HEK293 (cell line): ENCODE measurements at regions not wholly inside any gene's neighbourhood (a gene's known extent, or its start where the extent isn't known, plus 50 kb on each side); places are given as distances from the start of the nearest gene placed in this dataset.

Experiments
- BCL11B ChIP-seq: fragments of 450-650 bp; formaldehyde crosslinking; IDR thresholded peaks from 2 replicates; pipeline ENCODE4 v1.5.1; 2016; ENCODE audit warnings: low read depth, missing biosample characterization, missing genetic modification characterization
- KLF7 ChIP-seq: fragments of 450-650 bp; formaldehyde crosslinking; IDR thresholded peaks from 2 replicates; pipeline ENCODE4 v1.5.1; 2016; ENCODE audit warnings: missing biosample characterization, missing genetic modification characterization, borderline replicate concordance
- PBX3 ChIP-seq: sonication (generic); formaldehyde crosslinking; IDR thresholded peaks from 2 replicates; pipeline ENCODE4 v1.8.1; 2022; ENCODE audit warnings: mild to moderate bottlenecking, moderate library complexity, missing genetic modification reagents
- REST ChIP-seq: fragments of 450-650 bp; formaldehyde crosslinking; IDR thresholded peaks from 2 replicates; pipeline ENCODE4 v1.5.1; 2016; ENCODE audit warnings: missing biosample characterization, missing genetic modification characterization
- ZBTB26 ChIP-seq: fragments of 450-650 bp; formaldehyde crosslinking; optimal IDR thresholded peaks from 2 replicates; pipeline ENCODE3; 2016; ENCODE audit warnings: missing biosample characterization, mild to moderate bottlenecking, missing genetic modification characterization
- ZFP41 ChIP-seq: fragments of 450-650 bp; formaldehyde crosslinking; IDR thresholded peaks from 2 replicates; pipeline ENCODE4 v1.5.1; 2016; ENCODE audit warnings: missing biosample characterization, missing genetic modification characterization, borderline replicate concordance
- ZNF274 ChIP-seq, 2 experiments: fragments of 200-500 bp in 1 of 2; fragments of 450-650 bp in 1 of 2; sonication (Bioruptor generic) in 1 of 2; formaldehyde crosslinking in 1 of 2; IDR thresholded peaks; 2 replicates each; pipeline versions ENCODE4 v1.5.1 to v1.6.1; 2014 to 2016; ENCODE audit warnings: borderline replicate concordance in 1 of 2, inconsistent platforms in 1 of 2, low read length in 1 of 2, missing biosample characterization in 1 of 2, missing genetic modification characterization in 1 of 2
- ZNF404 ChIP-seq: fragments of 450-650 bp; formaldehyde crosslinking; IDR thresholded peaks from 2 replicates; pipeline ENCODE4 v1.5.1; 2017; ENCODE audit warnings: missing biosample characterization, missing genetic modification characterization
- ZNF544 ChIP-seq: fragments of 450-650 bp; formaldehyde crosslinking; IDR thresholded peaks from 2 replicates; pipeline ENCODE4 v1.5.0; 2017; ENCODE audit warnings: missing biosample characterization, missing genetic modification characterization
- ZNF549 ChIP-seq: fragments of 450-650 bp; IDR thresholded peaks from 2 replicates; pipeline ENCODE4 v1.5.1; 2018; ENCODE audit warnings: missing biosample characterization, missing genetic modification characterization, mild to moderate bottlenecking, inconsistent platforms, moderate library complexity
- ZNF558 ChIP-seq: fragments of 450-650 bp; formaldehyde crosslinking; IDR thresholded peaks from 2 replicates; pipeline ENCODE4 v1.5.1; 2016; ENCODE audit warnings: missing biosample characterization, missing genetic modification characterization
- TF ChIP-seq, protein P1 (sequence below): fragments of 450-650 bp; formaldehyde crosslinking; IDR thresholded peaks from 2 replicates; pipeline ENCODE4 v1.5.1; 2016; ENCODE audit warnings: missing biosample characterization, missing genetic modification characterization
- TF ChIP-seq, protein P2 (sequence below): fragments of 450-650 bp; IDR thresholded peaks from 2 replicates; pipeline ENCODE4 v1.5.1; 2018; ENCODE audit warnings: missing biosample characterization, missing genetic modification characterization

DNA sequence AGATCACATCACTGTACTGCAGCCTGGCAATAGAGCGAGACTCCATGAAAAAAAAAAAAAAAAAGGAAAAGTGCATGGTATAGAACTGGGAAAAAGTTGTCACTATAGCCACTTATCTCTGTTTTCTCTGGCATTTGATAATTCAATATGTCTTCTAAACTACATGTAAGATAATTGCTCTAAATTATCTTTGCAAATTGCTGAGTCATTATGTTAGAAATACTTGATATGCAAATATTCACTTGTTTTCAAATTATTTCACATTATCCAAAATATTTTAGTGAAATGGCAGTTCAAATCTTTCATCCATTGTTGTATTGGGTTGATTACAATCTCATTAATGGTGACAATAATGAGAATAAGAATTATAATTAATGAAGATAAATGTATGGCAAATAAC, 1455.1 kb downstream of the KCNT2 start:
- TF ChIP-seq PBX3, result no peak
- no peak for TF ChIP-seq KLF7
- TF ChIP-seq, protein P1, sequence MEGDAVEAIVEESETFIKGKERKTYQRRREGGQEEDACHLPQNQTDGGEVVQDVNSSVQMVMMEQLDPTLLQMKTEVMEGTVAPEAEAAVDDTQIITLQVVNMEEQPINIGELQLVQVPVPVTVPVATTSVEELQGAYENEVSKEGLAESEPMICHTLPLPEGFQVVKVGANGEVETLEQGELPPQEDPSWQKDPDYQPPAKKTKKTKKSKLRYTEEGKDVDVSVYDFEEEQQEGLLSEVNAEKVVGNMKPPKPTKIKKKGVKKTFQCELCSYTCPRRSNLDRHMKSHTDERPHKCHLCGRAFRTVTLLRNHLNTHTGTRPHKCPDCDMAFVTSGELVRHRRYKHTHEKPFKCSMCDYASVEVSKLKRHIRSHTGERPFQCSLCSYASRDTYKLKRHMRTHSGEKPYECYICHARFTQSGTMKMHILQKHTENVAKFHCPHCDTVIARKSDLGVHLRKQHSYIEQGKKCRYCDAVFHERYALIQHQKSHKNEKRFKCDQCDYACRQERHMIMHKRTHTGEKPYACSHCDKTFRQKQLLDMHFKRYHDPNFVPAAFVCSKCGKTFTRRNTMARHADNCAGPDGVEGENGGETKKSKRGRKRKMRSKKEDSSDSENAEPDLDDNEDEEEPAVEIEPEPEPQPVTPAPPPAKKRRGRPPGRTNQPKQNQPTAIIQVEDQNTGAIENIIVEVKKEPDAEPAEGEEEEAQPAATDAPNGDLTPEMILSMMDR (tag by site-specific recombination), result no peak
- no peak for TF ChIP-seq ZNF404
- TF ChIP-seq, protein P2, sequence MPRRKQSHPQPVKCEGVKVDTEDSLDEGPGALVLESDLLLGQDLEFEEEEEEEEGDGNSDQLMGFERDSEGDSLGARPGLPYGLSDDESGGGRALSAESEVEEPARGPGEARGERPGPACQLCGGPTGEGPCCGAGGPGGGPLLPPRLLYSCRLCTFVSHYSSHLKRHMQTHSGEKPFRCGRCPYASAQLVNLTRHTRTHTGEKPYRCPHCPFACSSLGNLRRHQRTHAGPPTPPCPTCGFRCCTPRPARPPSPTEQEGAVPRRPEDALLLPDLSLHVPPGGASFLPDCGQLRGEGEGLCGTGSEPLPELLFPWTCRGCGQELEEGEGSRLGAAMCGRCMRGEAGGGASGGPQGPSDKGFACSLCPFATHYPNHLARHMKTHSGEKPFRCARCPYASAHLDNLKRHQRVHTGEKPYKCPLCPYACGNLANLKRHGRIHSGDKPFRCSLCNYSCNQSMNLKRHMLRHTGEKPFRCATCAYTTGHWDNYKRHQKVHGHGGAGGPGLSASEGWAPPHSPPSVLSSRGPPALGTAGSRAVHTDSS (tag by site-specific recombination), result no peak
- no peak for TF ChIP-seq ZBTB26 (tag by site-specific recombination)
- no peak for TF ChIP-seq ZNF558 (tag by site-specific recombination)
- TF ChIP-seq ZFP41 (tag by site-specific recombination), result no peak
- no peak for TF ChIP-seq ZNF274 (IDR thresholded peaks at IDR 0.05; ENCODE audit: low read length)
- TF ChIP-seq ZNF274 (tag by site-specific recombination; IDR thresholded peaks at IDR 0.05; ENCODE audit: borderline replicate concordance), result no peak
- TF ChIP-seq REST (tag by site-specific recombination), result no peak
- no peak for TF ChIP-seq BCL11B (tag by site-specific recombination)
- no peak for TF ChIP-seq ZNF549
- no peak for TF ChIP-seq ZNF544 (tag by site-specific recombination)
